Embryonic facial prominence (tissue), 1 donor: ENCODE measurements at regions not wholly inside any gene's neighbourhood (a gene's known extent, or its start where the extent isn't known, plus 50 kb on each side); places are given as distances from the start of the nearest gene placed in this dataset.
"Not testable (repeated sequence)": the region's sequence is repeated elsewhere in the genome, so short reads cannot be mapped to it uniquely, and the experiment has no call there.

Experiments used
- DNase-seq: peaks from one replicate; pipeline ENCODE4 v3.0.0-alpha.2; 2016; ENCODE audit errors: extremely low spot score

DNA sequence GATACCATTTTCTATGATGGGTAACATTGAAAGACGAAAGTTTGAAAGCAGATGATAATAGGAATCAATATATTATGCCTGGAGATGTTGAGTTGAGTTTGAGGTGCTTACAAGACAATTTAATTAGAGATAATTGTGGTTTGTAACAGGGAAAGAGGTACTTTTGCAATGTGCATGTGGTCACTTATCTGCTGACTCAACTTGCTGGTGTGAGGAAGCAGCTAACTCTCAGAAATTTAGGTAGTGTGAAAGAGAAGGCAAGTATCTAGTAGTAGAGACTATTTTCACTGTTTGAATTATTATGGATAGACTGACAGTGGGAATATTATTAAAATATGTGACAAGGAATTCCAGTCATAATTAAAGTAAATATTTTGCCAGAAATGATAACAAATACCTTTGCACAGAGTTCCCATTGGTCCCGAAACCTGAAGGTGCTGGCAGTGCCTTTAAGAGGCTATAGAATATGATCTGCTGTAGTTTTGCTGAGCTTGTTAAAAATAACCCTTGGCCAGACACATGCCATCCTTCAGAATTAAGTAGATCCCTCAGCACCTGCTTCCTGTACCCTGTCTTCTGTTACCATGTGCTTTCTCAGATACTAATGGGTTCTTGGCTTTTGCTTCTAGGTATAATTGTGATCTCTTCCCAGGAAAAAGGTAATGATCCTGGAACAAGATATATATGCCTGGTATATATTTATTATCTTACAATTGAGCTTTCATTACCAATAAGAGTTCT is 315.9 kb downstream of the BCHE start:
- DNase-seq = no peak

DNA sequence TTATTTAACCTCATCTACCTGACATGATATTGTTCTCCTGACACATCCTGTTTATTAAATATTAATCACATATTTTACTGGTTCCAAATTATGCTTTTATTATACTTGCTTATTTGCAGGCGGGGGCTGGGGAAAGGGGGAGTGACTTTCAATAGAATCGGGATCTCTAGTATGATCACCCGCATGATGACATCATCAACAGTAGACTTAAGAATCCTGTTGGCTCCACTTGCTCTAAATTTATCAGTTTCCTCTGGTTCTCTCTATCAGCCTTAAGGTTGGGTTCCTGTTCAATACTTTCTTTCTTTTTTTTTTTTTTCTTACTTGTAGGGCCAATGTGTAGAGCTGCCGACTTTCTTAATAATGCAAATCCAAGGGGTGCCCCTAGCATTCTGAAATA is 317.5 kb downstream of the BCHE start:
- no peak for DNase-seq

DNA sequence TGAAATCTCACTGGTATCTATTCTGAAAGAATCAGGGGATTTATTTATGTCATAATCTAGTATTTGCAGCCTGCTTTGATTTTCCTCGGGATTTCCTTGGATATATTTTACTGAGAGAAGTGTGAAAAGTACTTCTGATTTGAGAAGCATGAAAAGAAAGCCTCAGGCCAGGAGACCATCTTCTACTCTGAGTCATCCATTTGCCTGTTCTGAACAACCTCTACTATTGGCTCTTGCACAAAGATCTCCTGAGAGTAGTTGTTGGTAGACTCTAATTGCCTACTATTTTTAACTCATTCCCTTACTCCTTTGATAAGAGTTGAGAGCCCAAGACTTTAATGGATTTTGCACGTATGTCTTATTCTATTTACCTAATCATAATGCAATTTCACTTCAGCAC is 318.9 kb downstream of the BCHE start:
- no peak for DNase-seq

DNA sequence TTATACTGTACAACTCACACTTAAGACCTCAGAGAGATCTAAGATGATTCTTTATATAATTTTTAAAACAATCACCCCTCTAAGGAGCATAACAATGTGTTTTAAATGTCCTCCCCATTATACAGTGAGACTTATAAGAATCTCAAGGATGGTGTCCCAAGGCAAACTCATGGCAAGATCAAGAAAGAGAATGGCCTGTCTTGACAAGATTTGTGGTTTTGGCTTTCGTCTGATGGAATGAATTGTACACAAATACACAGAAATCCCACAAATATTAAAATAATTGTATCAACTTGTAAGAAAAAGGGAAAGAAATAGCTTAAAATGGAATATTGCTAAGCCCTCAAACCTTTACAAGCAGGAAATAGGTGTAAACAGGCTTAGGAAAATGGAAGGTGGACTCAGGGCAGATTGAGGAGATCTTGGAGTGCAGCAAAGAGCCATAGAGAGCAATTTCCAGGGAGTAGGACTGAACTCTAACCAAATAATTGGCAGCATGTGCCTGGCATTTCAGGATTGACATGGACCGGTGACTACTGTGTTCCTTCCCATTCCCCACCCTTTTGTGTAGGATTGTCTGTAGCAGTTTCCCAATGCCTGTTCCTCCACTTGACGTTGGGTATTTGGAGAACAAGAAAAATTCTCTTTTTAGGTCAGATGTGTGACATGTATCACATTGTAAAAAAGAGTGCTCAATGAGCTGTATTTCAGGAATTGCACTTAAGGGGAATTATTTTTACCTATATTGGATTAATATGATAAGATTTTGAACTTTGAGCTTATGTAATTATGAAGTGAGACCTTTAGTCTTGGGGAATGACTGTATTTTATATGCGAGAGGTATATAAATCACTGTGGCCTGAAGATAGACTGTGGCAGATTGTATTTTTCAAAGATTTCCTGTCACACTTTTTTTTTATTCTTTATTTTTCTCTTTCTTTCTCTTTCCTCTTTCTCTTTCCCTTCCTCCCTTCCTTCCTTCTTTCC is 317.8 kb upstream of the SLITRK3 start:
- no peak for DNase-seq

DNA sequence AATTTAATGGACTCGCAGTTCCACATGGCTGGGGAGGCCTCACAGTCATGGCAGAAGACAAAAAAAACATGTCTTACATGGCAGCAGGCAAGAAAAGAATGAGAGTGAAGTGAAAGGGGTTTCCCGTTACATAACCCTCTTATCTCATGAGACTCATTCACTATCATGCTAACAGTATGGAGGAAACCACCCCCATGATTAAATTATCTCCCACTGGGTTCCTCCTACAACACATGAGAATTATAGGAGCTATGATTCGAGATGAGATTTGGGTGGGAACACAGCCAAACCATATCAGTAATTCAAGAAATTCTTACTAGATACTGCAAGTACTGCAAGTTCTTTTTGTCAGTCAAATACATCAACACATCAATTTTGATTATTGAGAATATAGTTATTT is 311.4 kb upstream of the SLITRK3 start:
- DNase-seq = no peak

DNA sequence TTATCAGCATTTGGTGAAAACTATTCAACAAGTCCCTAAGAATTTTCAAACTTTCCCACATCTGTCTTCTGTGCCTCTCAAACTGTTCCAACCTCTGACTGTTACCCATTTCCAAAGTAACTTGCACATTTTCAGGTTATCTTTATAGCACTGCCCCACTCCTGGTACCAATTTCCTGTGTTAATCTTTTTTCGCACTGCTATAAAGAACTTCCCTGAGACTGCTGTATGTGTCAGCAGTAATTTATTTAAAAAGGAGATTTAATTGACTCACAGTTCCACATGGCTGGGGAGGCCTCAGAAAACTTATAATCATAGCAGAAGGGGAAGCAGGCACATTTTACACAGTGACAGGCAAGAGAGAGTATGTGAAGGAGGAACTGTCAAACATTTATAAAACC is 310.9 kb upstream of the SLITRK3 start:
- no peak for DNase-seq

DNA sequence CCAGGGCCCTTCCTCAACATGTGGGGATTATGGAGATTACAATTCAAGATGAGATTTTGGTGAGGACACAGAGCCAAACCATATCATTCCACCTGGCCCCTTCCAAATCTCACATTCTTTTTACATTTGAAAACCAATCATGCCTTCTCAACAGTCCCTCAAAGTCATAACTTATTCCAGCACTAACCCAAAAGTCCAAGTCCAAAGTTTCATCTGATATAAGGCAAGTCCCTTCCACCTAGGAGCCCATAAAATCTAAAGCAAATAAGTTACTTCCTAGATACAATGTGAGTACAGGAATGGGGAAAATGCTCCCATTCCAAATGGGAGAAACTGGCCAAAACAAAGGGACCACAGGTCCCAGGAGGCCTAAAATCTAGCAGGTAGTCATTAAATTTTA is 309.5 kb upstream of the SLITRK3 start:
- DNase-seq = no peak

DNA sequence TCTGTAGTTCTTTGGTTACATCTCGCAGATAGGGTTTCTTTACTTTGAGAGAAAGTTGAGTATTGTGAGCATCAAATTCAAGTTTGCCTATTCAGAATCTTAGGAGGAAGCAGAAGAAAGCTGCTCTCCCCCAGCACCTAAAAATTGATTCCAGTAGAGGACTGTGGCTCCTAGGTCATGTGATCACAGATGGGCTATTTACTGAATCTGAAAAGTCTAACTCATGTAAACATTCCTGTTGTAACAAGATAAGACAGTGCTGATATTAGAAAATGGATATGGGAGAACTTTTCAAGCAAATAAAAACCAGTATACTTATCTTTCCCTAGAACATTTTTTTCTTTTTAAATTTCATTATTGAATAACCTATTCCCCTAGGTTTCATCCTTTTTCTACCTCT is 308.4 kb upstream of the SLITRK3 start:
- no peak for DNase-seq

DNA sequence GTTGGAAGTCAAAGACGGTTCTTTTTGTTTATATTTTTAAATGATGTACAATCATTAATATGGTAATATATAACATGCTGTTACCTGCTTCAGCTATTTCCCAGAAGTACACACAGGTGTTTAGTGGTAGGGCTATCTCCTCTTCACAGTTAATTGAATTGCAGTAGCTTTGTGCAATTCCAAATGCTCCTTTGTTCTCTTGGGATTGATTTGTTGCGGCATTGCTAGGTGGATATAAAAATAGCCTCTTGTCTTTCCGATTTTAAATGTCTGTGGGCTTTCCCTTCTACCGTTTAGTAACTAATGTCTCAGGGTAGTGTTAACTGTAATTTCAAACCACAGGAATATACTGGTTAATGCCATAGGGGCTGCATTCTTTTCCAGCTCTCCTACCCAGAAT is 307.6 kb upstream of the SLITRK3 start:
- DNase-seq = no peak

DNA sequence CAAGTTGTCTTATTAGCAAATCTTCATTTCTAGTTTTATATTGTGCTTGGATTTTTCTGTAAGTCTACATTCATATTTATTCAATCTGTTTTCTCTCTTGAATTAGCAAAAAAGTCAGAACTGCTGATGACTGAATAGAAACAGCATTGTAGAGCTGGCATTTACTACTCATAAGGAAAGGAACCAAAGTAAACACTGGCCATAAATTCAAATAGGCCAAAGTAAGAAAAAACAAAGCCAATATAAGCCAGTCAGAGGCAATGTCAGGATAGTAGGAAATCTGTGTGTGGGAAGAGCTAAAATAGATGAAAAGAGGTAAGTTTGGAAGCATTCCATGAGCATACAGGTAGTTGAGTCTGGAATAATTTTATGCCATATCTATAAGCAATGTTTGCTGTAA is 307.2 kb upstream of the SLITRK3 start:
- no peak for DNase-seq

DNA sequence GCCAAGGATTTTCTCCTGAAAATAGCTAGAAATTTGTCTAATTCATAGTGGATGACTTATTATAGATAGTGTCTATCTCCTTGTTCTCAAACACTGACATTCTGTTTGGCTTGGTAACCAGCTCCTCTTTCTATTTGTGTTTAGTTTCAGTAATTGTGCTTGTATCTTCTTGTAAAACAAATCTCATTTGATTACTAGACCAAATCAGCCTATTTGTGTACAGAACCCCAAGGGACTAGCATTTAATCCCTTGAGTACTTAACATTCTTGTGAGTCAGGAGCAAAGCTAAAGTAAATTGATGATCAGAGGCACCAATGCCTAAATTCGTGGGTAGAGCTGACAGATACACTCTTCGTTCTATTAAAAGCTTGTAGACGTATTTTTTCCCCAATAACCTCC is 306.5 kb upstream of the SLITRK3 start:
- no peak for DNase-seq

DNA sequence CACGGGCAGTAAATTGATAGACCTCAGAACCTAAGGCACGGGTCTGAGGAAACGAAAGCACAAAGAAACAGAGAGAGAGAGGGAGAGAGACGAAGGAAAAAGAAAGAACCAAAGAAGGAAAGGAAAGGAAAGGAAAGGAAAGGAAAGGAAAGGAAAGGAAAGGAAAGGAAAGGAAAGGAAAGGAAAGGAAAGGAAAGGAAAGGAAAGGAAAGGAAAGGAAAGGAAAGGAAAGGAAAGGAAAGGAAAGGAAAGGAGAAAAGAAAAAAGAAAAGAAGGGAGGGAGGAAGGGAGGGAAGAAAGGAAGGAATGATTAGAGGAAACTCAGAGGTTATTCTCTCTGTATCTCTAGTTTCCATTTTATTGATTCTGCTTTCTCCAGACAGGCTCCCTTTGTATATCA is 302.6 kb upstream of the SLITRK3 start:
- DNase-seq = not testable (repeated sequence)

DNA sequence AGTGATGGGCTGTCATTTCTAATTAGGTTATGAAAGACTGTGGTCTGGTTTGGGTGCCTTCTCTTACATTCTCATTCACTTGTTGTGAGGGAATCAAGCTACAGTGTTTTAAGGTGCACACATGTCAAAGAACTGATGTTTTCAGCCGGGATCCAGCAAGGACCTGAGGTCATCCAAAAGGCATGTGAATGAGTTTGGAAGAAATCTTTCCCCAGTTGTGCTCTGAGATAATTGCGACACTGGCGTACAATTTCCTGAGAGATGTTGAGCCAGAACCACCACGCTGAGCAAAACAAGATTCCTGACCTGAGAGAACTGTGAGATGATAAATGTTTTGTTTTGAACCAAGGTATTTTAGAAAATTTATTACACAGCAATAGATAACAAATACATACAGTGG is 295.3 kb upstream of the SLITRK3 start:
- DNase-seq = no peak

DNA sequence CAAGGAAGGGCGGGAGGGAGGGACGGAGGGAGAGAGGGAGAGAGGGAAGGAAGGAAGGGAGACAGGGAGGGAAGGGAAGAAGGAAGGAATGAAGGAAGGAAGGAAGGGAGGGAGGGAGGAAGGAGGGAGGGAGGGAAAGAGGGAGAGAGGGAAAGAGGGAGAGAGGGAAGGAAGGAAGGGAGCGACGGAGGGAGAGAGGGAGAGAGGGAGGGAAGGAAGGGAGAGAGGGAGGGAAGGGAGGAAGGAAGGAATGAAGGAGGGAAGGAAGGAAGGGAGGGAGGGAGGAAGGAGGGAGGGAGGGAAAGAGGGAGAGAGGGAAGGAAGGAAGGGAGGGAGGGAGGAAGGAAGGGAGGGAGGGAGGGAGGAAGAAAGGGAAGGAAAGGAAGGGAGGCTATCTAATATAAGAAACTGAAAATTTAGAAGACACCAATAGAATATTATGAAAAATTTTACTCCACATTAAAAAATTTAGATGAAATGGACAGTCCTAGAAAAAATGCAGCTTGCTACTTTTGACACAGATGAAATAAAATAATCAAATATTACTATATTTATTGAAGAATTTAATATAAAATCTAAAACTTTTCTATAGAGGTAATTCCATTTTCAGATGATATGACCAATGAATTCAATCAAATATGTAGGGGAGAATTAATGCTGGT is 280.3 kb upstream of the SLITRK3 start:
- DNase-seq = no peak

DNA sequence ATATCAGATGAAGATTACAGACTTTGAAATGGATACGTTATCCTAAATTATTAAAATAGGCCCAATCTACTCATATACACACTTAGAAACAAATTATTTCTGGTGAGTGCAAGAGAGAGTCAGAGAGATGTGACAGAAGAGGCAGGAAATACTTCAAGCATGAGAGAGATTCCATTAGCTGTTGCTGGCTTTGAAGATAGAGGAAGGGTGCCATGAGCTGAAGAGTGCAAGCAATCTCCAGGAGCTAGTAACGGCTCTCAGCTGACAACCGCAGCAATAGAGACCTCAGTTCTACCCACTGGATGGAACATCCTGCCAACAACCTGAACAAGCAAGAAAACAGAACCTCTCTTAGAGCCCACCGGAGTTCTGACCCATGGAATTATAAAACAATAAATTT is 270.7 kb upstream of the SLITRK3 start:
- no peak for DNase-seq

DNA sequence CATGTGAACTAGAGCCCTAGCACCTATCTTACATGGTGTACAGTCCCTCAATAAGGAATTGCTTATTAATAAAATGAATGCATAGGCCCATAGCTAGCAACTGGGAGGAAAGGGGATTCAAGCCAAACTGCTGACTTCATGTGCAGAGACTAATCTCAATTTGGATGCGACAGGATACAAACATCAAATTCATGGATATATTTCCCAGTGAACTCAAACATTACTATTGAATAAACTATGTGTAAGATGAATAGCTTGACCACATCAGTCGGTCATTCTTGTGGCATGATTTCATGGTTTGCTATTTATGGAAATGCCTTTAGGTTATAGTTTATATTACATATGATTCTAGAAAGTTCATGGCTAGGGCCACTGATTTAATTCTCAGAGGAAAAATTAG is 268.6 kb upstream of the SLITRK3 start:
- DNase-seq = no peak

DNA sequence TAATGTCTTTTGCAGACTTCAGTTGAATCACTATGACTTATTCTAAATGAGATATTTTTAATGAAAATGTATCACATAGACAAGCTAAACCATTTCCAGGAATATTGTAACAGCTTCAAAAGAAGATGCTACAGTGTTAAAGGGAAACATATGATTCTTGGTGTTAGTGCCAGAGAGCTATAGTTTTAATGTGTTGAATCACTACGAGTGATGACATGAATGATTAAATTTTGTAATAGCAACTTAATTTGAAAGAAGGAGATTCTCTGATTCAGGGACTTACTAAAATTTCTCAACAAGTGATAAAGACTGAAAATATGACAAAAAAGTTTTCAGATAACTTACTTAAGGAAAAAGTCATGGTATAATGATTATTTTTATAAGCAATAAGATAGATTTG is 267.3 kb upstream of the SLITRK3 start:
- DNase-seq = no peak

DNA sequence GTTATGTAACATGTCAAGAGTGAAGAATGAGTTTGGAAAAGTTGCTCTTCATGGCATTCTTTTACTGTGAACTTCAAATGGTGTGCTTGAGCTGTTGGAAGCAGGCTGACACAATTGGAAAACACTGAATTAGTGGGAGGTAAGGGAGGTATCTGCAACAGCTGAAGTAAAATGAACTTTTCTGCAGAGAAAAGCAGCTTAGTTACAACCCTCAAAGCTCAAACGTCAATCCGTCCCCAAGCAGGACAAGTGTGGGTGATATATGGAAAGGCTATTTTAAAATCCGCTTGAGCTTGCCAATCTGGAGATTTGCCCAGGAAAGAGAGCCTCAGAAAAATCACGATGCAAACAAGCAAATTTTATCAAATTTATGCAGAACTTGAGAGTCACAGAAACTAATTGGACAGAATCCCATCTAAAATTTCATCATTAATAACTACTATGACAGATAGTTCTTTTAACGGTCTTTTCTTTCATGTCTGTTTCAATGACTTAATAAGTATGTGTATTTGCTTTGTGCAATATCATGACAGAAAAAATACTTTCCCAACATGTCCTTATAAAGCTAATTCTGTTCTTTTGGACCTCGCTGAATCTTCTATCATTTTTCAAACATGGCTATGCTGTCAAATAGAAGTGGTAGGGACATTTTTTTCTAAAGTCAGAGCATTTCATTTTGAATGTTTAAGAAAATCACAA is 266.6 kb upstream of the SLITRK3 start:
- DNase-seq = no peak

DNA sequence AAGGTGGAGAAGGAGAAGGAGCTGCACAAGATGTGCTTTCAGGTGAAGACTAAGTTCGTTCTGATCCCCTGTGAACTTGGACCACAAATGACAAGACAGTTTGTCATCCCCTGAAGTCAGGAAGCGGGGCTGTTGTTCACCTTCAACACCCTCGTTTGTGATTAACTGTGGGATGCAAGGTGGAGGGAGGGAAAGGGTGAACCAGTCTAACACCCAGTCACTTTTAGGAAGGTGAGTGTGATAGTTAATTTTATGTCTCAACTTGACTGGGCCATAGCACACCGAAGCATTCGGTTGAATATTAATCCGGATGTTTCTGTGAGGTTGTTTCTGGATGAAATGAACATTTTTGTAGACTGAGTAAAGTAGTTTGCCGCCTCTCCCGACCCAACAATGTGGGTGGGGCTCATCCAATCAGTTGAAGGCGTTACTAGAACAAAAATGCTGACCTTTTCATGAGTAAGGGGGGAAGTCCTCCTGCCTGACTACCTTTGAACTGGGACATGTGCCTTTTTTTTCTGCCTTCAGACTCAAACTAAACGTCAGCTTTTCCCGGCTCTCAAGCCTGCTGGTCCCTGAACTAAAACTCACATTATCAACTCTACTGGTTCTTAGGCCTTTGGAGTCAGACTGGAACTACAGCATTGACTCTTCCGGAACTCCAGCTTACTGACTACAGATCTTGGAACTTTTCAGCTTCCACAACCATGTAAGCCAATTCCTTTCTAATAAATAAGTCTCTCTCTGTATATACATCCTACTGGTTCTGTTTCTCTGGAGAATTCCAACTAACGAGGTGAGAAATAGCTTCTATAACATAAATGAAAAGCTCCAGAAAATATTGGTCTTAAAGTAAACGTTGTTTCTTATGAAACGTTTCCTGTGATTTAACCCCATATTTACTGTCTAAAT is 264.0 kb upstream of the SLITRK3 start:
- no peak for DNase-seq

DNA sequence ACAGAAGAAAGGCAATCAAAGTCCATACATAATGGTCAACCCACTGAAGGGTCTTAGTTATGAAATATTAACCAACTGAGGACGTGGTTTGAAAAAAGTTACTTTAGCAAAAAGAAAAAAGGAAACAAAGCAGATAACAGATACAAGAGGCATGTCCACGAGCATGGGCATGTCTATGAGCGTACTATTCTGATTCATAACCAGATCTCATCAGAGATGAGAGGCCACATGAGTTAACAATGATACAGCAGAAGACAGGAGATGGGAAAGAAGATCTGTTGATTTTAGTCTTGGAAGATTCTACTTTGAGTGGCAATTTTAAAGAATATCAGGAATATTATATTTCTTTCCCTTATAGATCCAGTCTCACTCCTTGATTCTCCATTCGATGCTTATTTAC is 262.9 kb upstream of the SLITRK3 start:
- no peak for DNase-seq

DNA sequence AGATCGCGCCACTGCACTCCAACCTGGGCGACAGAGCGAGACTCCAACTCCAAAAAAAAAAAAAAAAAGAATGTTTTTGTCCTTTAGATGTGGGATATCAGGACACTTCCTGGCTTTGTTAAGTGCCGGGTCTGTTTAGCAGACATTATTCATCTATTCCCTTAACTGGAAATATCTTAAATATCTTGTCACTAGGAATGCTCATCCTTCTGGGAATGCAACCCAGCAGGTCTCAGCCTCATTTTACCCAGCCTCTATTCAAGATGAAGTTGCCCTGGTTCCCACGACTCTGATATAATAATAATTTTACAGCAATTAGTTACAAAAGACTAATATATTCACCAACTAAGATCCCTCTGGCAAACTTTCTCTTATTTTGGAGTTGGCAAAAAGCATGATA is 260.9 kb upstream of the SLITRK3 start:
- no peak for DNase-seq
